ENCODE measurements at regions not wholly inside any gene's neighbourhood (a gene's known extent, or its start where the extent isn't known, plus 50 kb on each side); places are given as distances from the start of the nearest gene placed in this dataset.

GRCh38 chr3:117666812-117667211 is 957.2 kb downstream of the TUSC7 start:
- no peak overlapping the region for H2AFZ ChIP-seq (ENCODE audit: low read length)
- no peaks in the 10 kb centered on the region for H3F3A ChIP-seq (ENCODE audit: insufficient read depth, low read length)
- no peaks in the 10 kb centered on the region for H3K36me3 ChIP-seq (replicated peaks; ENCODE audit: insufficient read depth, low read length)
- H4K20me1 ChIP-seq (ENCODE audit: insufficient read depth, low read length) = no peaks in the 10 kb centered on the region
- H3K4me3 ChIP-seq (ENCODE audit: low read length) = no peak overlapping the region
- H3K79me2 ChIP-seq (ENCODE audit: low read length) = no peaks in the 10 kb centered on the region
- H3K9ac ChIP-seq (ENCODE audit: low read length) = no peak overlapping the region
- DNase-seq = no peak
- TF ChIP-seq EZH2phosphoT487 (IDR thresholded peaks at IDR 0.05; ENCODE audit: low read length) (no peak), EZH2 (optimal IDR thresholded peaks at IDR 0.05; ENCODE audit: low read depth, low read length) (no peak), CTCF (IDR thresholded peaks at IDR 0.05; ENCODE audit: low read length) (no peak)
- H3K4me2 ChIP-seq (ENCODE audit: low read depth, low read length) = no peak overlapping the region
- no peaks in the 10 kb centered on the region for H3K9me2 ChIP-seq (replicated peaks; ENCODE audit: insufficient read depth, low read length)
- no peak overlapping the region for H3K27ac ChIP-seq (ENCODE audit: low read length)
- no peaks in the 10 kb centered on the region for H3K4me1 ChIP-seq (ENCODE audit: low read length)
- no peaks in the 10 kb centered on the region for H3K27me3 ChIP-seq (replicated peaks; ENCODE audit: insufficient read depth, low read length)
- H3K9me3 ChIP-seq (replicated peaks; ENCODE audit: insufficient read depth, low read length) = no peaks in the 10 kb centered on the region

- DNase-seq = no peak
Observed at GRCh38 chr3:117669774-117670173, 960.2 kb downstream of the TUSC7 start.

GRCh38 chr3:117671722-117672318 is 962.2 kb downstream of the TUSC7 start:
- no peak overlapping the region for H2AFZ ChIP-seq (ENCODE audit: low read length)
- TF ChIP-seq EZH2phosphoT487 (IDR thresholded peaks at IDR 0.05; ENCODE audit: low read length) (no peak), CTCF (IDR thresholded peaks at IDR 0.05; ENCODE audit: low read length) (no peak), EZH2 (optimal IDR thresholded peaks at IDR 0.05; ENCODE audit: low read depth, low read length) (no peak)

More at GRCh38 chr3:117669774-117670173, 960.2 kb downstream of the TUSC7 start:
- Histone ChIP-seq H3K9me3 (replicated peaks; ENCODE audit: insufficient read depth, low read length) (no peaks in the 10 kb centered on the region), H3K4me1 (ENCODE audit: low read length) (no peaks in the 10 kb centered on the region), H3K4me2 (ENCODE audit: low read depth, low read length) (no peak overlapping the region), H3F3A (ENCODE audit: insufficient read depth, low read length) (no peaks in the 10 kb centered on the region), H3K79me2 (ENCODE audit: low read length) (no peaks in the 10 kb centered on the region), H3K4me3 (ENCODE audit: low read length) (no peak overlapping the region), H2AFZ (ENCODE audit: low read length) (no peak overlapping the region), H3K27ac (ENCODE audit: low read length) (no peak overlapping the region), H3K9ac (ENCODE audit: low read length) (no peak overlapping the region), H4K20me1 (ENCODE audit: insufficient read depth, low read length) (no peaks in the 10 kb centered on the region), H3K36me3 (replicated peaks; ENCODE audit: insufficient read depth, low read length) (no peaks in the 10 kb centered on the region), H3K27me3 (replicated peaks; ENCODE audit: insufficient read depth, low read length) (no peaks in the 10 kb centered on the region), H3K9me2 (replicated peaks; ENCODE audit: insufficient read depth, low read length) (no peaks in the 10 kb centered on the region)
- no peak for TF ChIP-seq EZH2 (optimal IDR thresholded peaks at IDR 0.05; ENCODE audit: low read depth, low read length)
- TF ChIP-seq EZH2phosphoT487 (IDR thresholded peaks at IDR 0.05; ENCODE audit: low read length) = no peak

GRCh38 chr3:117674321-117674720 is 964.7 kb downstream of the TUSC7 start:
- Histone ChIP-seq H3K4me2 (ENCODE audit: low read depth, low read length) (no peak overlapping the region), H3K79me2 (ENCODE audit: low read length) (no peaks in the 10 kb centered on the region), H3K9ac (ENCODE audit: low read length) (no peak overlapping the region), H3K4me1 (ENCODE audit: low read length) (no peaks in the 10 kb centered on the region), H3K27ac (ENCODE audit: low read length) (no peak overlapping the region), H3K36me3 (replicated peaks; ENCODE audit: insufficient read depth, low read length) (no peaks in the 10 kb centered on the region), H3K27me3 (replicated peaks; ENCODE audit: insufficient read depth, low read length) (no peaks in the 10 kb centered on the region), H3K4me3 (ENCODE audit: low read length) (no peak overlapping the region), H3F3A (ENCODE audit: insufficient read depth, low read length) (no peaks in the 10 kb centered on the region), H4K20me1 (ENCODE audit: insufficient read depth, low read length) (no peaks in the 10 kb centered on the region), H2AFZ (ENCODE audit: low read length) (no peak overlapping the region), H3K9me3 (replicated peaks; ENCODE audit: insufficient read depth, low read length) (no peaks in the 10 kb centered on the region), H3K9me2 (replicated peaks; ENCODE audit: insufficient read depth, low read length) (no peaks in the 10 kb centered on the region)
- TF ChIP-seq EZH2phosphoT487 (IDR thresholded peaks at IDR 0.05; ENCODE audit: low read length) = no peak
- no peak for TF ChIP-seq CTCF (IDR thresholded peaks at IDR 0.05; ENCODE audit: low read length)
- no peak for TF ChIP-seq EZH2 (optimal IDR thresholded peaks at IDR 0.05; ENCODE audit: low read depth, low read length)
- no peak for DNase-seq

More at GRCh38 chr3:117671722-117672318, 962.2 kb downstream of the TUSC7 start:
- H3K27me3 ChIP-seq (replicated peaks; ENCODE audit: insufficient read depth, low read length) = no peaks in the 10 kb centered on the region
- no peaks in the 10 kb centered on the region for H3K9me2 ChIP-seq (replicated peaks; ENCODE audit: insufficient read depth, low read length)
- H3K27ac ChIP-seq (ENCODE audit: low read length) = no peak overlapping the region
- no peaks in the 10 kb centered on the region for H3K9me3 ChIP-seq (replicated peaks; ENCODE audit: insufficient read depth, low read length)
- no peak for DNase-seq
- H3K79me2 ChIP-seq (ENCODE audit: low read length) = no peaks in the 10 kb centered on the region
- no peak overlapping the region for H3K4me3 ChIP-seq (ENCODE audit: low read length)
- H3F3A ChIP-seq (ENCODE audit: insufficient read depth, low read length) = no peaks in the 10 kb centered on the region
- H3K36me3 ChIP-seq (replicated peaks; ENCODE audit: insufficient read depth, low read length) = no peaks in the 10 kb centered on the region
- no peaks in the 10 kb centered on the region for H3K4me1 ChIP-seq (ENCODE audit: low read length)
- H3K4me2 ChIP-seq (ENCODE audit: low read depth, low read length) = no peak overlapping the region
- no peaks in the 10 kb centered on the region for H4K20me1 ChIP-seq (ENCODE audit: insufficient read depth, low read length)
- H3K9ac ChIP-seq (ENCODE audit: low read length) = no peak overlapping the region

Data from MM.1S (cell line).